ENCODE measurements at regions not wholly inside any gene's neighbourhood (a gene's known extent, or its start where the extent isn't known, plus 50 kb on each side); places are given as distances from the start of the nearest gene placed in this dataset.

- DNase-seq (ENCODE audit: low spot score in 2 of 2): no peak
- intact Hi-C loops (cut with DNase I; ENCODE audit: low total_unique reads): no loop called here
- no peak for TF ChIP-seq POLR2A (IDR thresholded peaks at IDR 0.05)
- WGBS, 2 donors: 85 to 87% methylated on average over 3 of the region's 3 CpGs
- H3K4me3 ChIP-seq (ENCODE audit: low read depth, poor library complexity, severe bottlenecking): no peak overlapping the region
These were observed 143.2 kb upstream of the ZCCHC13 start for GRCh38 chrX:74160816-74161215.

GRCh38 chrX:74160358-74160757 lies 143.6 kb upstream of the ZCCHC13 start:
- TF ChIP-seq CTCF (IDR thresholded peaks at IDR 0.05) (no peak), POLR2A (IDR thresholded peaks at IDR 0.05) (no peak)
- intact Hi-C loops (cut with DNase I; ENCODE audit: low total_unique reads): no loop called here
- DNase-seq (ENCODE audit: low spot score in 2 of 2): no peak
- WGBS, 2 donors: 93 to 100% methylated on average over 1 of the region's 1 CpG
- H3K4me3 ChIP-seq (ENCODE audit: low read depth, poor library complexity, severe bottlenecking): no peak overlapping the region

- no peak overlapping the region for H3K4me3 ChIP-seq (ENCODE audit: low read depth, poor library complexity, severe bottlenecking)
- no peak for TF ChIP-seq POLR2A (IDR thresholded peaks at IDR 0.05)
- TF ChIP-seq CTCF (IDR thresholded peaks at IDR 0.05): no peak
- DNase-seq (ENCODE audit: low spot score in 2 of 2): no peak
- intact Hi-C loops (cut with DNase I; ENCODE audit: low total_unique reads): no loop called here
These were observed 156.5 kb upstream of the ZCCHC13 start for GRCh38 chrX:74147439-74147838.

GRCh38 chrX:74138943-74139342 lies 165.0 kb upstream of the ZCCHC13 start:
- no peak overlapping the region for H3K4me3 ChIP-seq (ENCODE audit: low read depth, poor library complexity, severe bottlenecking)
- intact Hi-C loops (cut with DNase I; ENCODE audit: low total_unique reads): no loop called here
- DNase-seq (ENCODE audit: low spot score in 2 of 2): no peak
- TF ChIP-seq CTCF (IDR thresholded peaks at IDR 0.05): no peak
- no peak for TF ChIP-seq POLR2A (IDR thresholded peaks at IDR 0.05)

- DNase-seq (ENCODE audit: low spot score in 2 of 2): no peak
- WGBS, 2 donors: 16 to 24% methylated on average over 5 of the region's 5 CpGs
- H3K4me3 ChIP-seq (ENCODE audit: low read depth, poor library complexity, severe bottlenecking): no peak overlapping the region
- TF ChIP-seq CTCF (IDR thresholded peaks at IDR 0.05) (no peak), POLR2A (IDR thresholded peaks at IDR 0.05) (no peak)
- intact Hi-C loops (cut with DNase I; ENCODE audit: low total_unique reads): no loop called here
These were observed 170.7 kb upstream of the ZCCHC13 start for GRCh38 chrX:74133156-74133796.

GRCh38 chrX:74132280-74132679 lies 171.7 kb upstream of the ZCCHC13 start:
- no peak for TF ChIP-seq POLR2A (IDR thresholded peaks at IDR 0.05)
- TF ChIP-seq CTCF (IDR thresholded peaks at IDR 0.05): no peak
- 49 to 67% methylated on average over 4 of the region's 4 CpGs for WGBS, 2 donors
- no peak for DNase-seq (ENCODE audit: low spot score in 2 of 2)
- intact Hi-C loops (cut with DNase I; ENCODE audit: low total_unique reads): no loop called here
- H3K4me3 ChIP-seq (ENCODE audit: low read depth, poor library complexity, severe bottlenecking): no peak overlapping the region
